ENCODE measurements at regions not wholly inside any gene's neighbourhood (a gene's known extent, or its start where the extent isn't known, plus 50 kb on each side); places are given as distances from the start of the nearest gene placed in this dataset.

- H3K36me3 ChIP-seq = no peaks in the 10 kb centered on the region
- DNase-seq (ENCODE audit: low spot score) = no peak
- no peaks in the 10 kb centered on the region for H3K4me1 ChIP-seq (ENCODE audit: control insufficient read depth in 1 of 2, low read depth in 2 of 2)
- H3K4me3 ChIP-seq = no peak overlapping the region
- TF ChIP-seq CTCF (IDR thresholded peaks at IDR 0.05) = no peak
- H3K27me3 ChIP-seq (replicated peaks; ENCODE audit: insufficient read depth) = no peaks in the 10 kb centered on the region
- H3K9me3 ChIP-seq = no peaks in the 10 kb centered on the region
- no peak for ATAC-seq (ENCODE audit: insufficient number of reproducible peaks, low FRiP score, low read depth)
- no peak overlapping the region for H3K27ac ChIP-seq
Measured at GRCh38 chr6:43978473-43979346, 148.5 kb downstream of the MRPL14 start.

- H3K27me3 ChIP-seq (replicated peaks; ENCODE audit: insufficient read depth) = no peaks in the 10 kb centered on the region
- no peaks in the 10 kb centered on the region for H3K36me3 ChIP-seq
- DNase-seq (ENCODE audit: low spot score) (no peak), ATAC-seq (ENCODE audit: insufficient number of reproducible peaks, low FRiP score, low read depth) (no peak)
- H3K4me3 ChIP-seq = no peak overlapping the region
- H3K9me3 ChIP-seq = no peaks in the 10 kb centered on the region
- TF ChIP-seq CTCF (IDR thresholded peaks at IDR 0.05) = no peak
- no peak overlapping the region for H3K27ac ChIP-seq
- peaks cover 2 to 10% of the 10 kb centered on the region in 2 donors for H3K4me1 ChIP-seq (ENCODE audit: control insufficient read depth in 1 of 2, low read depth in 2 of 2)
Measured at GRCh38 chr6:43977404-43978111, 149.7 kb downstream of the MRPL14 start.

- no peak for TF ChIP-seq CTCF (IDR thresholded peaks at IDR 0.05)
Measured at GRCh38 chr6:43976706-43977403, 150.4 kb downstream of the MRPL14 start.

GRCh38 chr6:43974643-43975230 lies 152.5 kb downstream of the MRPL14 start:
- Histone ChIP-seq H3K9me3 (no peaks in the 10 kb centered on the region), H3K4me3 (no peak overlapping the region), H3K36me3 (no peaks in the 10 kb centered on the region), H3K27me3 (replicated peaks; ENCODE audit: insufficient read depth) (no peaks in the 10 kb centered on the region), H3K4me1 (ENCODE audit: control insufficient read depth in 1 of 2, low read depth in 2 of 2) (peaks cover 9 to 29% of the 10 kb centered on the region in 2 donors), H3K27ac (no peak overlapping the region)
- no peak for TF ChIP-seq CTCF (IDR thresholded peaks at IDR 0.05)
- DNase-seq (ENCODE audit: low spot score) (no peak), ATAC-seq (ENCODE audit: insufficient number of reproducible peaks, low FRiP score, low read depth) (no peak)

More at GRCh38 chr6:43976706-43977403, 150.4 kb downstream of the MRPL14 start:
- ATAC-seq (ENCODE audit: insufficient number of reproducible peaks, low FRiP score, low read depth) (no peak), DNase-seq (ENCODE audit: low spot score) (no peak)
- no peaks in the 10 kb centered on the region for H3K36me3 ChIP-seq
- no peak overlapping the region for H3K27ac ChIP-seq
- peaks cover 9 to 17% of the 10 kb centered on the region in 2 donors for H3K4me1 ChIP-seq (ENCODE audit: control insufficient read depth in 1 of 2, low read depth in 2 of 2)
- no peaks in the 10 kb centered on the region for H3K9me3 ChIP-seq
- H3K27me3 ChIP-seq (replicated peaks; ENCODE audit: insufficient read depth) = no peaks in the 10 kb centered on the region
- H3K4me3 ChIP-seq = no peak overlapping the region
